HL-60 (cell line): ENCODE measurements at regions not wholly inside any gene's neighbourhood (a gene's known extent, or its start where the extent isn't known, plus 50 kb on each side); places are given as distances from the start of the nearest gene placed in this dataset.

Experiments
- CTCF ChIP-seq: IDR thresholded peaks from one replicate; pipeline ENCODE4 v1.5.1; 2011; ENCODE audit warnings: low read length, control low read depth, inconsistent platforms; ENCODE audit not compliant: insufficient read depth
- GABPA ChIP-seq: IDR thresholded peaks from 2 replicates; pipeline ENCODE4 v1.6.1; 2012; ENCODE audit warnings: low read depth
- POLR2AphosphoS5 ChIP-seq: IDR thresholded peaks from 2 replicates; pipeline ENCODE4 v1.6.1; 2012; ENCODE audit warnings: low read depth
- REST ChIP-seq: IDR thresholded peaks from 2 replicates; pipeline ENCODE4 v1.6.1; 2012; ENCODE audit warnings: low read depth; ENCODE audit not compliant: insufficient replicate concordance
- SPI1 ChIP-seq: IDR thresholded peaks from 2 replicates; pipeline ENCODE4 v1.6.1; 2012; ENCODE audit warnings: low read depth, mild to moderate bottlenecking, borderline replicate concordance

- TF ChIP-seq REST (no peak), CTCF (no peak), GABPA (no peak), POLR2AphosphoS5 (no peak), SPI1 (no peak)
Observed at GRCh38 chr6:24069526-24069925, 56.5 kb upstream of the NRSN1 start.
